GM10266 (cell line): ENCODE measurements at regions not wholly inside any gene's neighbourhood (a gene's known extent, or its start where the extent isn't known, plus 50 kb on each side); places are given as distances from the start of the nearest gene placed in this dataset.
A peak's percentile ranks its signal among the peaks of the same experiment; 100 is the strongest.
"Not testable (repeated sequence)": the region's sequence is repeated elsewhere in the genome, so short reads cannot be mapped to it uniquely, and the experiment has no call there.

Experiments
- DNase-seq: peaks from one replicate; pipeline ENCODE4 v3.0.0; 2012; ENCODE audit errors: extremely low spot score
- TF ChIP-seq, protein P1 (sequence below): IDR thresholded peaks from 2 replicates; pipeline ENCODE4 v1.5.1; 2012; ENCODE audit warnings: mild to moderate bottlenecking, low read depth; ENCODE audit not compliant: control insufficient read depth, insufficient read depth; ENCODE audit errors: missing control alignments

DNA sequence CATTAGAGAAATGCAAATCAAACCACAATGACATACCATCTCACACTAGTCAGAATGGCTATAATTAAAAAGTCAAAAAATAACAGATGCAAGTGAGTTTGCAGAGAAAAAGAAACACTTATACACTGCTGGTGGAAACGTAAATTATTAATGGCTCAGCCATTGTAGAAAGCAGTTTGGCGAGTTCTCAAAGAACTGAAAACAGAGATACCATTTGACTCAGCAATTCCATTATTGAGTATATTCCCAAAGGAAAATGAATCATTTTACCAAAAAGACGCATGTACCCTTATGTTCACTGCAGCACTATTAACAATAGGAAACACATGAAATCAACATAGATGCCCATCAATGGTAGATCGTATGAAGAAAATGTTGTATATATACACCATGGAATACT lies 75.0 kb downstream of the NAA11 start:
- DNase-seq, result no peak
- TF ChIP-seq, protein P1, sequence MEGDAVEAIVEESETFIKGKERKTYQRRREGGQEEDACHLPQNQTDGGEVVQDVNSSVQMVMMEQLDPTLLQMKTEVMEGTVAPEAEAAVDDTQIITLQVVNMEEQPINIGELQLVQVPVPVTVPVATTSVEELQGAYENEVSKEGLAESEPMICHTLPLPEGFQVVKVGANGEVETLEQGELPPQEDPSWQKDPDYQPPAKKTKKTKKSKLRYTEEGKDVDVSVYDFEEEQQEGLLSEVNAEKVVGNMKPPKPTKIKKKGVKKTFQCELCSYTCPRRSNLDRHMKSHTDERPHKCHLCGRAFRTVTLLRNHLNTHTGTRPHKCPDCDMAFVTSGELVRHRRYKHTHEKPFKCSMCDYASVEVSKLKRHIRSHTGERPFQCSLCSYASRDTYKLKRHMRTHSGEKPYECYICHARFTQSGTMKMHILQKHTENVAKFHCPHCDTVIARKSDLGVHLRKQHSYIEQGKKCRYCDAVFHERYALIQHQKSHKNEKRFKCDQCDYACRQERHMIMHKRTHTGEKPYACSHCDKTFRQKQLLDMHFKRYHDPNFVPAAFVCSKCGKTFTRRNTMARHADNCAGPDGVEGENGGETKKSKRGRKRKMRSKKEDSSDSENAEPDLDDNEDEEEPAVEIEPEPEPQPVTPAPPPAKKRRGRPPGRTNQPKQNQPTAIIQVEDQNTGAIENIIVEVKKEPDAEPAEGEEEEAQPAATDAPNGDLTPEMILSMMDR, result no peak

DNA sequence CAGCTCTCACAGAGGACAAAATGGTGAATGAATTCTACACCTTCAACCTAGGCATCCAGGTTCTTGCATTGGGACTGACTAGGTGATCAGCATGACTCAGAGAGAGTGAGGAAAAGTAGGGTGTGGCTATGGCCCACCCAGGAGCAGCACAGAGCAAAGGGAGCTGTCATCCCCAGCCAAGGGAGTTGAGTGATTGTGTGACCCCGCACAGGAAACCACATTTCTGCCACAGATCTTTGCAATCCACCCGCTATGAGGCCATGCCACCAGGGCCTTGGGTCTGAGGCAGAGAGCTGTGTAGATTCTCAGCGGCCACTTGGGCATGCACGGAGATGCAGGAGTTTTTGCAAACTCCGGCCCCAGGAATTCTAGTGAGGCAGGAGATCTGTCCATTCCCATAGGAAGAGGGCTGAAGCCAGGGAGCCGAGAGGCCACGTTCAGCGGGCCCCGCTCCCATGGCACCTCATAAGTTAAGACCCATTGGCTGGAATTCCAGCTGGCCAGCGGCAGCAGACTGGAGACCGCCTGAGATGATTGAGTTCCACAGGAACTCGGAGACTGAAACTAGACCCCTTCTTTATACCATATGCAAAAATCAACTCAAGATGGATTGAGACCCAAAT lies 75.9 kb downstream of the NAA11 start:
- TF ChIP-seq, protein P1, result no peak
- no peak for DNase-seq

DNA sequence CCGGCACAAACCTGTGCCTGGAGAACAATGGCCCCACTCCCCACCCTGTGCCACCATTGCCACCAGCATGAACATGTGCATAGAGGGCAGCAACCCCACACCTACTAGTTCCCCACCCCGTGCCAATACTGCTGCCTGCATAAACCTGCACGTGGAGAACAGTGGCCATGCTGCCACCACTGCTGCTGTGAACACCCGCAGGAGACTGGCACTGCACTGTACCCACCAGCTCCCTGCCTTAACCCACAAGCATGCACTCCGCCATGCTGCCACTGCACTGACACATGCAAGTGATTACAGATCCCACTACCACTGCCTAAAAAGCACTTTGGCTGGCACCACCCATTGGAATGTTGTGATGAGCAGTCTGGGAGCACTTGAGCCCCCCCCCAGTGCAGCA lies 77.3 kb downstream of the NAA11 start:
- no peak for DNase-seq
- TF ChIP-seq, protein P1, result no peak

DNA sequence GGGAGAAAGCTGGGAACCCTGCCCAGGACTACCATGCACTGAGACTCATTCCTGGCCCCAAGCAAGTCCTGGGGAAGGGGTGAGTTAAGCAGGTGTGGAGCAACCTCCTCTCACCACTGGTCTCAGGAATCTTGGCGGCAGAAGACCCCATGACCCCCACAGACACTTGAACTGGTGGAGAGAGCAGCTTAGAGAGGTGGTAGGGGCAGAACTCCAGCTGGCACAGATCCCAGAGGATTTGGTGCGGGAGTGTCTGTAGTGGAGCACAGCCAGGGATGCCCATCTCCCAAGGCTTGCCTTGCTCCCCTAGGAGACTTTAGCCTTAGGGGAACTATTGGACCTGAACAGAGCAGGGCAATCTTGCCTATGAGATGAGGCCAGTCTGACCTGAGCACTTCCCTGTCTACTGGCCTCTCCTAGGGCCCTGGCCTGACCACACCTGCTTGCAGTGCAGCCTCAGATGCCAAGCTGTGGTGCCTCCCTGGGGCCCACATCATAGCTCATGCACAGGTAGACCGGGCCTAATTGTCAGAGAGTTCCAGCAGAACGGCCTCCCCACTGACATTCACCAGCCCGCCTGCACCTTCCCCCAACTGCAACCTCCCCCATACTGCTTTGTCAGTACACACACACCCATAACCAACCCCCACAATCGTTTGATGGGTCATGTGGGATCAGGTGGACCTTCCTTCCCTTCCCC lies 78.0 kb downstream of the NAA11 start:
- no peak for DNase-seq
- TF ChIP-seq, protein P1, result no peak

DNA sequence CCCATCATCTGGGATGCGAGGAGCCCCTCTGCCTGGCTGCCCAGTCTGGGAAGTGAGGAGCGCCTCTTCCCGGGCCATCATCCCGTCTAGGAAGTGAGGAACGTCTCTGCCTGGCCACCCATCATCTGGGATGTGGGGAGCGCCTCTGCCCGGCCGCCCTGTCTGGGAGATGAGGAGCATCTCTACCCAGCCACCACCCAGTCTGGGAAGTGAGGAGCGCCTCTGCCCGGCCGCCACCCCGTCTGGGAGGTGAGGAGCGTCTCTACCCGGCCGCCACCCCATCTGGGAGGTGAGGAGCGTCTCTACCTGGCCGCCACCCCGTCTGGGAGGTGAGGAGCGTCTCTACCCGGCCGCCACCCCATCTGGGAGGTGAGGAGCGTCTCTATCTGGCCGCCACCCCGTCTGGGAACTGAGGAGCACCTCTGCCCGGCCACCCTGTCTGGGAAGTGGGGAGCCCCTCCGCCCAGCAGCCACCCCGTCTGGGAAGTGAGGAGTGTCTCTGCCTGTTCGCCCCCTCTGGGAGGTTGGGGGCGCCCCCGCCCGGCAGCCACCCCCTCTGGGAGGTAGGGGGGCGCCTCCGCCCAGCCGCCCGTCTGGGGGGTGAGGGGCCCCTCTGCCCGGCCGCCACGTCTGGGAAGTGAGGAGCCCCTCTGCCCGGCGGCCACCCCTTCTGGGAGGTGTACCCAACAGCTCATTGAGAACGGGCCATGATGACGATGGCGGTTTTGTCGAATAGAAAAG lies 80.5 kb downstream of the NAA11 start:
- DNase-seq, result not testable (repeated sequence)

DNA sequence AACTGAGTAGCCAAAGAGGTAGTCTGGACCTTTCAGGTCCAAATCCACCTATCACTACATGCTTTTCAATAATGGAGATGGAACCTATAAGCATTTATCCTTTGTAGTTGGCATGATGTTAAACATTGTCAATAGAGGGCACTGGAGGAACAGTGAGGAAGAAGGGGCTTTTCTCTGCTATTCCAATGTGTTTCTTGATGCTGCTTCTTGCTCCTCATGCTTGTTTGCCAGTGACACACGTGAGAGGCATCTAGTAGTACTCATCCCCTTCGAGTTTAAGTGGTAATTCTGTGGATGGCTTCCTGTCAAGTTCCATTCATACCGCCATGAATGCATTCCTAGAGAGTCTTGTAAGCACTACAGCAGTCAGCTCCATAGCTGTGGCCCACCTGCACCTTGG lies 84.0 kb downstream of the NAA11 start:
- DNase-seq, result no peak
- TF ChIP-seq, protein P1, result peak; percentile 41

DNA sequence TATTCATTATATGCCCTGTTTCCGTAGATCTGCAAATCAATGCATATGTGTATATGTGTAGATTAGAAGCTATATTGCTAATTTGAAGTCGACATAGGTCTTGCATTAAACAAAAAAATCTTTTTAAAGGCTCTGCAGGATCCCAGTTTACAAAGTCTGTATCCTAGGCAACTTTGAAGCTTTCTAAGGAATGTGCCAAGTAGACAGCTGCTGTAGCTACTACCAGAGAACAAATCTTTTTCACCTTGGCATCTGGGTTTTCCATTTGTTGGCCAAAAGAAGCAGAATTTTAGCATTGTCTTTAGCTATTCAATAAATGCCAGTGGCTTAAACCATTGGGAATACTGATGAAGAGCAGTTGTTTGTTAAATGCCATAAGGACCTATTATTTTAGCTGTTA lies 88.0 kb downstream of the NAA11 start:
- no peak for DNase-seq
- TF ChIP-seq, protein P1, result no peak

DNA sequence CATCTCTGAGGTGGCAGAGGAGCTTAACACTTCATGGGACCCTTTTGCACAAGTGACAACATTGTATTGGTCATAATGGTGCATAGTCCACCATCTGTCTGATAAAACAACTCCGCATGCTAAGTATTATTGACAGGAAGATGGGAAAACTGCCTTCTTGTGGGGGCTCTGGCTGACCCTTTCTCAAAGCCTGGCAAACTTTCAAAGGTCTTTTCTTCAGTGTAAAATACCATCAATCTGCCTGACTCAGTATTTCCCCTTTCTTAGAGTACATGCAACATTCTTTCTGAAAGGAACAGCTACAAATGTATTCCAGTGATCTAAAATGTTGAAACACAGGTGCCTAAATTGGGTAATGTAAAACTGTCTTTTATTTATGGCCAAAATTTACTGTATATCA lies 89.1 kb downstream of the NAA11 start:
- no peak for DNase-seq
- TF ChIP-seq, protein P1, result no peak
